GM18517 (cell line): ENCODE measurements at regions not wholly inside any gene's neighbourhood (a gene's known extent, or its start where the extent isn't known, plus 50 kb on each side); places are given as distances from the start of the nearest gene placed in this dataset.

Experiments
- ATAC-seq: cut with Tn5 transposase; IDR thresholded peaks from one replicate; pipeline ENCODE4 v1.9.1; 2021; ENCODE audit warnings: mild to moderate bottlenecking, moderate library complexity; ENCODE audit not compliant: unreplicated experiment

GRCh38 chr11:28592141-28592540, 484.0 kb downstream of the METTL15 start:
- ATAC-seq = no peak

DNA sequence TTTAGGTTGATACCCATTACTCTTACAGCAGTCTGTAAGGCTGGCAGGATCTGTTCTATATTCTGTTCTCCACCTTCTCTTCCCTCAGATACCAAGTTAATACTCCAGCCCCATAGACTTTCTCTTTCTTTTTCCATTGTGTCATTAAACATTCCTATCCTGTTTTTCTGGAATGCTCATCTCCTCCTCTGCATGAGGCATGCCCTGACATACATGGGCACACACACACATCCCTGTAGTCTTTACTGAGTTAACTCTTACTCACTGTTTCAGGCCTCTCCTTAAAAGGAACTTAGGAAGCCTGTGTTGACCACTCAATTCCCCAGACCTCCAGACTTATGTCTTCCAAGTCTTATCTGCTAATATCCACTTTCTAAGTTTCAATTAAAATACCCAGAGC, 476.8 kb downstream of the METTL15 start:
- no peak for ATAC-seq

GRCh38 chr11:28582506-28582905, 474.3 kb downstream of the METTL15 start:
- ATAC-seq = no peak

DNA sequence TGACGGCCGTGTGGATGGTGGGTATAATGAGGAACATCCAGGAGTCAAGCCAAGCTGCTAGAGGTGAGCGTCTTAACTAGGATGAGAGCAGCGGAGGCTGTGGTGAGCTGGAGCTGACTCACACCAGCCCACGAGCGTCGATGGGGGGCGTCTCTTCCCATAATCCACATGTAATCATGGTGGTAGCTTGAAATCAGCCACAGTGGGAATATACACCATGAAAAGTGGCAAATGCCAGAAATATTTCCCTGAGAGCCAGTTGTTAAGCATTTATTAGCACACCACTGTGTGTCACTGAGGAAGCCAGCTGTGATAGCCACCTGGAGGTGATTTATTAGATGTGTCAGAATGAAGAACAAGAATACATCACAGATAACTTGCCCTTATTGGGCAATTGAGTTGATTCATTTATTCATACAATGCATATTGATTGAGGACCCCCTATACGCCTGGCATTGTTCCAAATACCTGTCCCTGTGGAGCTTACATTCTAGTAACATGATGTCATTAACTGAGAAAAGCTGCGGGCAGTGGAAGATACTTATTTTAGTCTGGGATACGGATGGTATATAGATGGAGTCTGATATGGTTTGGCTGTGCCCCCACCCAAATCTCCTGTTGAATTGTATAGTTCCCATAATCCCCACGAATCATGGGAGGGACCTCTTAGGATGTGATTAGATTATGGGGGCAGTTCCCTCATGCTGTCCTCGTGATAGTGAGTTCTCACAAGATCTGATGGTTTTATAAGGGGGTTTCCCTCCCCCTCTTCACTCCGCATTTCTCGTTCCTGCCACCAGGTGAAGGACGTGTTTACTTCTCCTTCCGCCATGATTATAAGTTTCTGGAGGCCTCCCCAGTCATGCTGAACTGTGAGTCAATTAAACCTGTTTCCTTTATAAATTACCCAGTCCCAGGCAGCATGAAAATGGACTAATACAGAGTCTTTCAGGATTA, 473.4 kb downstream of the METTL15 start:
- no peak for ATAC-seq

DNA sequence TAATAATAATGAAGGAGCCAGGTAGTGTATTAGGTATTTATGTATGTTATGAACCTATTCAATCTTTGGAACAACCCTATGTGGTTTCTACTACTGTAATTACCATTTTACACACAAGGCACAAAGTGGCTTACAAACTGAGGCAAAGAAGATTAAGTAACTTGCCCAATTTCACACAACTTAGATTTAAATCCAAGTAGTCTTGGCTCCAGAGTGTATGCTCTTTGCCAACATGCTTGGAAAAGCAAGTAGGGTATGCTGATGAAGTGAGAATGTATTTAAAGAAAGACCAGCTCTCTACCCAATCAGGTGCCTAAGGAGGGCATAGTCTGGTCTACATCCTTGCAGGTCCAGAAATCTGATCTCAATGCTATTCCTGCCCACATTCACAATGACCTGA, 463.2 kb downstream of the METTL15 start:
- no peak for ATAC-seq

- ATAC-seq = no peak
Measured at GRCh38 chr11:28569106-28569505, 460.9 kb downstream of the METTL15 start.

- no peak for ATAC-seq
Measured at GRCh38 chr11:28566339-28567089, 458.3 kb downstream of the METTL15 start.

GRCh38 chr11:28559492-28559891, 451.3 kb downstream of the METTL15 start:
- no peak for ATAC-seq

- no peak for ATAC-seq
Measured at GRCh38 chr11:28547321-28547741, 439.1 kb downstream of the METTL15 start.

- ATAC-seq = no peak
Measured at GRCh38 chr11:28545536-28545935, 437.3 kb downstream of the METTL15 start.

DNA sequence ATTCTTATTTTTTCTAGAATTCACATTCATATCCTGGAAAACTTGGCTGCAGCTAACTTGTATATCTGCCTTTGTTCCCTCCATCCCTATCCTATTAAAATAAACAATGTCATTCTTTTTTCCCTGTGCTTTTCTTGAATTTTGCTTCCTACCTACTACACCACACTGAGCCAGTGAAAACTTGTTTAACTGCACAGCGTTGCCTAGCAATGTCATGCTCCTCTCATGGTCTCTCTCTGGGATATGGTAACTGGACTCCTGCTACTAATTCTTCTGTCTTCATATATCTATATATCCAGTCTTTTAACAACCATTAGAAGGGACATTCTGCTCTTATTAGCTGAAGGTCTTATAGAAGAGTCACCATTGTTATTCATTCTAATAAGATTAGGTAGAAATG, 434.4 kb downstream of the METTL15 start:
- no peak for ATAC-seq

DNA sequence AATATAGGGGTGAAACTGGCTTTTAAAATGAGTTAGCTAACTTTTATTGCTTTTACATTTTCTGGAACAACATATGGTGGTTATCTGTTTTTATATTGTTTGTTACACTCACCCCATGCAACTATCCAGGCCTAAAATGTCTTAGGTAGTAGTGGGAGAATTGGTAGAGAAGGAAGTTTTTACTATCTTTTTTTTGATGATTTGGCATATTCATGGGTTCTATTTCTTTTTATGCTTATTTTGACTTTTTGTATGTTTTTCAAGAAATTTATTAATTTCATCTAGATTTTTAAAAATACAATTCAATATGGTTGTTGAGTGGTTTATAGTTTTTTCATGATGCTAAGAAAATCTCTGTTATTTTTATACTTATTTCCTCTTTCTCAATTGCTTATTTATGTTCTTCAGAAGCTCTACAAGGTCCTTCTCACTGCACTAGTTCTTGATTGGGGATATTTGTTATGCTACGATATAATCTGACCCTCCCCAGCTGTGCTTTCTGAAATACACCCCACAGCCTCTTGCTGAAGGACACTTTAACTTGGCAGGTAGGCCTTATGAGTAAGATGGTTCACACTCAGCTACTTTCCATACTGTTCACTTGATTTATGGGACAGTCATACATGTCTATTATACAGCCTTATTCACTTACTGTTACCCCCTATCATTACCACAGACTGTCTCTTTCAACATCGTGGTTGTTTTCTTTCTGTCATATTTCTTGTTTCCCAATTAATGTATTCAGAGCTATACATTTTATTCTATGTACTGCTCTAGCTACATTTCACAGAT, 431.2 kb downstream of the METTL15 start:
- no peak for ATAC-seq

- ATAC-seq = no peak
Measured at GRCh38 chr11:28537822-28538221, 429.6 kb downstream of the METTL15 start.

DNA sequence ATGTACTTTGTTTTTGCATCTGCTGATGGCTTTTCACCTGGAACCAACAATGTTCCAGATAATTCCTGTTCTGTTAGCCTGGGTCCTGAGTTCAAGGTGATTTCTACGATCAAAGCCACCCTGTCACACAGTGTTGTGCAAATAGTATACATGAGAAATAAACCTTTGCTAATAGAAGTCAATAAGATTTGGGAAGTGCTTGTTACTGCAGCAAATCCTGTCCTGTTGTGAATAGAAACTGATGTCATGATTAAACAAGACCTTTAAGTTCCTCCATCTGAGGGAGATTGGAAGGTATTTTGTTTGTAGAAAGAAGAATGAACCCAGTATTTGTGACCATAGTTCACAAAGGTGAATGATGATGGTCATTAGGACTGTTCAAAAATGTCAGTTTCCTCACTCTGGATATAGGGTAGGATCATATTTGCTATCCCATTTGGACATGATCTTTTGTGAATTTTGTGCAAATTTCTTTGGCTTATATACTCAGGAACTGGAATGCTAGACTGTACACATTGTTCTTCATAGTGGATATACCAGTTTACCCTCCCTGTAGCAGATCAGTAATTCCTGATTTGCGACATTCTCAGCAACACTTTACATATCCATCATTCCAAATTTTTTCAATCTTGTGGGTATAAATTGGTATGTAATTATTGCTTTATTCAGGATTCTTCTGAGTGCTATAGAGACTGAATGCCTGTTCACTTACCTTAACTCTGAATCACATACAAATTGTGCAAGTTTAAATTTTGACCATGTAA, 428.5 kb downstream of the METTL15 start:
- no peak for ATAC-seq

DNA sequence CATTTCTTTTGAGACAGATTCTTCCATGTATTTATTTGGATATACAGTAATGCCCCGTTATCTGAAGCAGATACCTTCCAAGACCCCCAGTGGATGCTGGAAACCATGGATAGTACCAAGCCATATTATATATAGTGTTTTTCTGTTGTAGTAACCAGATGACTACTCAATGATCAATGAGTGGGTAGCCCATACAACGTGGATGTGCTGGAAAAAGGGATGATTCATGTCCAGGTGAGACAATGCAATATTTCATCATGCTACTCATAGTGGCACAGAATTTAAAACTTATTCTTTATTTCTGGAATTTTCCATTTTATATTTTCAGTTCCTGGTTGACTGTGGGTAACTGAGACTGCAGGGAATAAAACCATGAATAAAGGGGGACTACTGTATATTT, 427.5 kb downstream of the METTL15 start:
- ATAC-seq = no peak

DNA sequence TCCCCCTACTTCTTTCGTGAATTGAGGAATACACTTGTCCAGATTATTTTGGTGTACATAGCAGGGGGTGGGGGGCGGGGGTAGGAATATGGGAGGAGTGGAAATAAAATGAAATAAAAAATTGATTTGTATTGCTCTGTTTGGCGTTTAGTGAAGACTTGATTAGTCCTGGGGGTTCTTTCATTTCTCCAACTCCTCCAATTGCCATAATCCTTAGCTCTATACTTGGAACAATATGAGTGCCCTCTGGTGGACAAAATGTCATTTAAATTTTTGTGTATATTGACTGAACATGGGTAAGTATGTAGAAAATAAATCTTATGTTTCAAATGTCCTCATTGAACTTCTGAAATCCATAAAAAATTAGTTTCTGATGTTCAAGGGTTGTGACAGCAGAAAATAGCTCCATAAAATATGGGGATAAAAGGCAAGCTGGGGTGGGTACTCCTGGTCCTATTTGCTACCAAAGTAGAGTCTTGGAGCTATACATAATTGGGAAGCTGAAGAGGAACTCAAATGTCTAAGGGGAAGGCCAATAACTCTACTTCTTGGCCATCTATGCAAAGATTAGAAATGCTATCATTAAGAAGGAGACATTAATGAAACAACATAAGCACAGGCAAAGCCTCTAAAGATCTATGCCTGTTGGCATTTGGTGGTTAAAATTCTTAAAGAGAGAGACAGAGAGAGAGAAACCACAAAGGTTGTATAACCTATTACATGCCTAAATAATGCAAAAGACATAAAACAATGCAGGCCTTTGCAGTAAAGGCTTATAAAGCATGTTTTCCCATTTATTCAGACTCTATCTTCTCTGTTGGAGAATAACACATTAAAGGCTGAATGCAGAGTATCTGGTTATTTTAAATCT, 421.6 kb downstream of the METTL15 start:
- ATAC-seq = no peak

DNA sequence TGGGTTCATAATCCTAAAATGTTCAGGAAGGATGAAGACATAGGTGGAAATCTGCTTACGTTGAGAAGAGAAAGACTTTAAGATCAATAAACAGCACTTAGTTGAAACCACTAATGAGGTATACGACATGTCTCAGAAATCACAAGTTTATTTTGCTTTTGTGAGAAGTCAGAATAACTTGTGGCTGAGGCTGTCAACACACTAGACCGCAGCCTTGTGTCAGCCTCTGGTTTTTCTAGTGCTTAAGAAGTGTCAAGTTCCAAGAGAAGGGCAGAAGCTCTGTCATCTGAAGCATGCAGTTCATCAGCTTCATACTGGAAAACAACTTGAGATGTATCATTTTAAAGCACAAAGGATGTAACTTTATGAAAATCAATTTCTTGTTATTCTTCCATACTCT, 420.9 kb downstream of the METTL15 start:
- no peak for ATAC-seq

DNA sequence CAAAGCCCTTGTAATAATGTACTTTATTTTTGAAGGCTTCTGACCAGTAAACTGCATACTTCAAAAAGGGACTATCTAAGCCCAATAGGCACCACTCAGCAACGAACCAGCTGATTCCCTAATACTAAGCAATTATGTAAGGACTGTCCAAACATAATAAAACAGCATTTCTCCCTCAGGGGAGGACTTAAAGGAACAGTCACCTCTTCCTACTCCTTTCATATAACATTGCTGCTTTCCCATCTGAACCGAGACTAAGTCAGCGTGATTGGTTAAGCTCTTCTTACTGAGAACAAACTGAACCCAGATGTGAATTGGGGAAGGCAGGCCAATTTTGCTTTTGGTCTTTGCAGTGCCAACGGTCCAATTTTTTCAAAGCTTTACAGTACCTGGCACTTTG, 420.0 kb downstream of the METTL15 start:
- ATAC-seq = no peak

DNA sequence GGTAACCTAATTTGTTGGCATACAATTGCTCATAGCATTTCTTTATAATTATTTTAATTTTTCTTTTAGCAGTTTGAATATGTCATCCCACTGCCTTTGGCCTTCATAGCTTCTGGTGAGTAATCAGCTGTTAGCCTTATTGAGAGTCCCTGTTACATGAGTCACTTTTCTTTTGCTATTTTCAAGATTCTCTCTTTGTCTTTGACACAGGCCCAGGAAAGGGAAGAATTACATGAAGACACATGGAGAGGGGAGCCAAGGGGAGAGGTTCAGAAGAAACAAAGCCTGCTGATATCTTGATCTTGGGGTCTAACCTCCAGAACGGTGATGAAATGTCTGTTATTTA, 418.2 kb downstream of the METTL15 start:
- ATAC-seq = no peak
